Hematopoietic multipotent progenitor cell treated with erythropoietin and hydrocortisone succinate and interleukin-3 and kit ligand, for 4 days (in vitro differentiated cells): ENCODE measurements at regions not wholly inside any gene's neighbourhood (a gene's known extent, or its start where the extent isn't known, plus 50 kb on each side); places are given as distances from the start of the nearest gene placed in this dataset.
"Not testable (repeated sequence)": the region's sequence is repeated elsewhere in the genome, so short reads cannot be mapped to it uniquely, and the experiment has no call there.

ENCODE experiments used
- DNase-seq: peaks from one replicate; pipeline ENCODE4 v3.0.0-alpha.2; 2015

DNA sequence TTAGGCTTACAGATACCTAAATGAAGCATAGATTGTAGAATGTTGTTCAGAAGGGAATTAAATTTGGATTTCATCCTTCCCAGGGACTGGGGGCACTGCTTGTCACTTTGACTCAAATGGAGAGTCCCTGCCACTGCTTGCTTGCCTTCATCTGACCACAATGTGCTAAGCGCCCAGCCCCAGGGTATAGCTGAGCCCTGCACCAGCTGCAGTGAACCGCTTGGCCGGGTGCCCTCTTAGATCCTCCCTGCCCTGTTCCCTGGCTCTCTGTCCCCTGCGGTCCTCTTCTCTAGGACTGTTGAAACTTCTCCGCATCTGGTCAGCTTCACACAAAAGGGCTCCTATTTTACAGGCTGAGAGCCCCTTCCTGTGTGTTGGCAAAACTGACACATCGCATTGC is 170.9 kb downstream of the BCL2L11 start:
- not testable (repeated sequence) for DNase-seq

DNA sequence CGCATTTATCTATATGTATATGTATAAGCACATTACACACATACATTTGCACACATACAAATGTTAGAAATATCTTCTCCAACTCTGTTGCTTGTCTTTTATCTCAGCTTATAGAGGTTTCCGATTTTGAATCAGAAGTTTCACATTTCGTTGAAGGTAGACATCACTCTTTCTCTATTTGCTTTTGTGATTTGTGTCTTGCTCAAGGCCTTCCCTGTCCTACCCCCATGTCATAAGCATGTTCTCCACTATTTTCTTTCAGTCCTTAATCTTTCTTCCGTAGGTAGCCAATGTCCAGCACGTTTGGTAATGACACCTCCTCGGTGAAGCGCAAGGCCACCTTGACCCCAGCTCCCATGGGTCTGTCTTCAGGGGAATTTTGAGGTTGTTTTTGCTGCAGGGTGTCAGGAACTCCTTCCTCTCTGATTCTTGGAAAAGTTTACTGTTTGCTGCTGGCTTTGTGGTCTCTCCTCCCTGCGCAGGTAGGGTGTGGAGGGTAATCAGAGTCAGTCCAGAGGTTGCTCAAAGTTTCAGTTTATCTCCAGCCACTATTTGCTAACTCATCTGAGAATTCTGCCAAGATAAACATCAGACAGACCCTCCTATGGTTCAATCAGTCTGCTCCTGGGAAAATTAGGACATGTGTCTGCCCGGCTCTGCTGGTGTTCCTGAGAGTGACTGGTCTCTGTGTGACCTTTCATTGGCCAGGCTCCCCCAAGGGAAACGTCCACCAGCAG is 171.7 kb downstream of the BCL2L11 start:
- DNase-seq: not testable (repeated sequence)

DNA sequence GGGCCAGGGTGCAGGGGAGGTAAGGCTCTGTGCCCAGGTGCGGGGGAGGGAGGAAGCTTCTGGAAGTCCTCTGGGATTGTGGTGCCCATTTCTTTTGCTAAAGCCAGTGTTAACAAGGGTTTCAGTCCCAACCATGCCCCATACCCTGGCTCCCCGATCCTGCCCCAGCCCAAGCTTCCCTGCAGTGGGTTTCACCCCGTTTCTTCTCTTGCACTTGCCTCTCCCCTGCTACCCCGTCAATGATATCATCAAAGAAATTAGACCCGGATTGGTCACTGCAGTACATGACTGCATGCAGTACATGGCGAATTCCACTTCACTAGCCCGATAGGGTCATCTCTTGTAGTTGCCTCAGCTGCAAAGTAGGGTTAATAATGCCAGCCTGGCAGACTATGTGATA is 174.0 kb downstream of the BCL2L11 start:
- not testable (repeated sequence) for DNase-seq

DNA sequence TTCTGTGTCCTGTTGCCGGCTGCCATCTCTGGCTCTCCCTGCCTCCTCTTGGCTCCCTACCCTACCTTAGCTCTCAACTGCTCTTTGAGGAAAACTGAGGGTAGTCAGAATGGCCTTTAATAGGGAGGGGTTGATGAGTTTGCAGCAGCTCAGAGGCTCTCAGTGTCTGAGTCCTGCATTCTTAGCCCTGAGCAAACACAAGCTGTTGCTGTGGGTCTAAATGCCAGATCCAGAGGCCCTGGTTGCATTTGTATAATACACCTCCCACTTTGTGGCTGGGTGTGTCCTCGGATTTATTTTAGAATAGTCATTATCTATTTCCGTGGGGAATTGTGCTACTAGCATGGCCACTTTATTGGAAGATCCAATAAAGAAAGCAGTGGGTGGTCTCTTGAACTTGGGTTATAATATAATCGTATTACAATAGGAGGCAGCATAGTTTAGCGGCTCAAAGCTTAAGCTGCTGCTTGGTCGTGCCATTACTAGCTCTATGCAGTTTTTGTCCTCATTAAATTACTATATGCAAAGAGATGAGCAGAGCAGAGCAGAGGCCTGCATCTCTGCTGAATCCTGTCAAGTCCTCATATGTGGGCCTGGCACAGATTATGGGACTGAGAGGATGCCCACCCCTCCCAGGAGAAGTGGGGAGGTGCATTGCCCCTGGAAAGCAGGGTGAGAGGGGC is 175.5 kb downstream of the BCL2L11 start:
- not testable (repeated sequence) for DNase-seq

DNA sequence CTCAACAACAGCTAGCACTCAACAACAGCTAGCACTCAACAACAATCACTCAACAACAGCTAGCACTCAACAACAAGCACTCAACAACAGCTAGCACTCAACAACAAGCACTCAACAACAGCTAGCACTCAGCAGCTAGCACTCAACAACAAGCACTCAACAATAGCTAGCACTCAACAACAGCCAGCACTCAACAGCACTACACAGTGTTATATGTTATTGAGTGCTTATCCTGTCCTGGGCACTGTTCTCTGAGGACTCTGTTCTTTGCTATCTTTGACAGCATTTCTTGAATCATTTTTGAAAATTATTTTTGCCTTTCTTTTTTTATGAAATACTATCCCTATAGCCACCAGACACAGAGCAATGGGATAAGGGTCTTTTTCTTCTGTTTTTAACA is 176.4 kb downstream of the BCL2L11 start:
- DNase-seq: not testable (repeated sequence)

DNA sequence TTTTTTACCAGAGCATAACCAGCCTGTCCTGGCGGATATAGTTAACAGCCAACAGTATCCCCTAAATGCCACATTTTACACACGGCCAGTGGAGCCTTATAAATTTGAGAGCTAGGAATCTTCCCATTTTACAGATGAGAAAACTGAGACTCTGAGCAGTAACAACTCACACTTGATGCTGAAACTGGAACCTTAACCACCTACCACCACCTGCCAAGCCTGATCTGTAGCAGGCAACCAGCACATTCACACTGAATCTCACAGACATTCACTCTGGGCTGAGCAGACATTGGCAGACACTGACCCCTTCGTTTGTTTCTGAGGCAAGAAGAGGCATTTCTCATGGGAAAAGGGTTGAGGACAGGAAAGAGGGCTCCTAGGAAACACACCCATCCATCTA is 178.2 kb downstream of the BCL2L11 start:
- not testable (repeated sequence) for DNase-seq

DNA sequence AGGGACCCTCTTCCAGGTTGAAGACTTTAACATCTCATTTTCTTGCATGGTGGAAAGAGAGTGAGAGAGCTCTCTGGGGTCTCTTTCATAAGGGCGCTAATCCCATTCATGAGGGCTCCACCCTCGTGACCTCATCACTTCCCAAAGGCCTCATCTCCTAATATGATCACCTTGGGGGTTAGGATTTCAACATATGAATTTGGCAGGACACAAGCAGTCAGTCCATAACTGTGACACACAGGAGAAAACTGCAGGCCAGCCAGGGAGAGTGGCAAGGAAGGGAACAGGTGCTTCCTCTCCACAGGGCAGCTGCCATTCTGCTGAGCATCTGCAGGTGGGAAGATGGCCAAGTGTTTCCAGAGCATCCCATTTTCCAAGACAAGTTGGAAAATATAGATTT is 178.9 kb downstream of the BCL2L11 start:
- not testable (repeated sequence) for DNase-seq

DNA sequence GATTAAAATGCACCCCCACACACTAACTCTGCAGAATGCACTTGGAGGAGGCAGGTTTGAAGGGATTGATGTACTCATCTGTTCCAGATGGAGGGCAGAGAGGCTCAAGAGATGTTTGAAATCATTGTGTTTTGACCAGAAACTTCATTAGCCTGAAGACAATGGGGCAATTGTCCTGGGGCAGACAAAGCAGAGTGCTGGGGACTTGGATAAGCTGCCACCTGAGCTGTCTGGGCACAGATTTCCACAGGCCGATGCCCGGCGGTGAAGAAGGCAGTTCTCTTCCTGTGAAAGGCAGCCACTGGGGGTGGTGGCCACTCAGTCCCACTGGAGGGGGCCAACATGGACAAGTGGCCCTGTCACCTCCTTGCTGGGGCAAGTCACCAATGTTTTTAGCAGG is 181.0 kb downstream of the BCL2L11 start:
- DNase-seq: not testable (repeated sequence)

DNA sequence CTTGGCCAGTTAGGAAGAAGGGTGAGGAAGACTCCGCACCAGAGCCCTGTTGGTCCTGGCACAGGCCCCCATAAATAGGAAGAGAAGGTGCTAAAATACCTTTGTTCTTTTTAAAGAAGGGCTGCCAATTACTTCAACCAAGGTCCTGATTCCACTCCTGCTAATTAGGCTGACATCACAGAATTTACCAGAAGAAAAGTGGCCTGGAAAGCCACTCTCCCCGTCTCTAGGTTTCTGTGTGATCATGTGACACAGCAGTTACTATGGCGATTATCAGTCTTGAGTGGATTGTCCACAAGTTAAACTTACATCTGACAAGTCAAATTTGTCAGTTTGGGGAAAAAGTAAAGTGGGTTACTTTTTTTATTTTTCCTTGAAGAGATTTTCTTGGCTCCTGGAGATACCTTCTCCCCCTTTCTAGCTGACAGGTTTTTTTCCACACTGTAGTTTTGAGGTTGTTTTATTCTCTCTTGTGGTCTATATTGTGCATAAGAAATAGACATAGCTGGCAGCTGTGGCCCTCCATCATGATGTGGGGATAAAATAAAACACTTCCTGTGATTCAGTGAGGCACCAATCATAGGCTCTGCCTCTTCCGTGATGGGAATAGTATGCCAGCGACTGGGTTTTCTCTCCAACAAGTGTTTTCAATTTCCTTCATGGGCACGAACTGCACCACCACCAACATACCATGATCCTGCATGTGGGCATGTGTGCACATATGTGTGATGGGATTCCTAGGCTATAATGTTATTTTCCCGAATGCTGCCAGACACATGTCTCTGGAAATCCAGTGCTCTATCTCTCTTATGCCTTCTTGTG is 181.9 kb downstream of the BCL2L11 start:
- DNase-seq: peak; percentile 24

DNA sequence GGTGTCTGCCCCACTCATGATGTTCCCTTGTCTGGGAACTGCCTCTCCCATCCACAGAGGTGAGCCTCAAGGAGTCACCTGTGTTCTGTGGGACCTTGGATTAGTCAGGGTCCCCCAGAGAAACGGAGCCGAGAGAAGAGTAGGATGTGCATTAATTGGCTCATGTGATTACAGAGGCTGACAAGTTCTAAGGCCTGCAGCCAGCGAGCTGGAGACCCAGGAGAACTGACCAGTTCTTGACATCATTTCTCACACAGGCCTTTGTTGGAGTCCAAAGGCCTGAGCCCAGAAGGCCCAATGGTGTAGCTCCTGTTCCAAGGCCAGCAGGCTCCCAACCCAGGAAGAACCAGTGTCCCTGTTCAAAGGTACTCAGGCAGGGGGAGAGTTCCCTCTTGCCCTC is 186.6 kb downstream of the BCL2L11 start:
- not testable (repeated sequence) for DNase-seq

DNA sequence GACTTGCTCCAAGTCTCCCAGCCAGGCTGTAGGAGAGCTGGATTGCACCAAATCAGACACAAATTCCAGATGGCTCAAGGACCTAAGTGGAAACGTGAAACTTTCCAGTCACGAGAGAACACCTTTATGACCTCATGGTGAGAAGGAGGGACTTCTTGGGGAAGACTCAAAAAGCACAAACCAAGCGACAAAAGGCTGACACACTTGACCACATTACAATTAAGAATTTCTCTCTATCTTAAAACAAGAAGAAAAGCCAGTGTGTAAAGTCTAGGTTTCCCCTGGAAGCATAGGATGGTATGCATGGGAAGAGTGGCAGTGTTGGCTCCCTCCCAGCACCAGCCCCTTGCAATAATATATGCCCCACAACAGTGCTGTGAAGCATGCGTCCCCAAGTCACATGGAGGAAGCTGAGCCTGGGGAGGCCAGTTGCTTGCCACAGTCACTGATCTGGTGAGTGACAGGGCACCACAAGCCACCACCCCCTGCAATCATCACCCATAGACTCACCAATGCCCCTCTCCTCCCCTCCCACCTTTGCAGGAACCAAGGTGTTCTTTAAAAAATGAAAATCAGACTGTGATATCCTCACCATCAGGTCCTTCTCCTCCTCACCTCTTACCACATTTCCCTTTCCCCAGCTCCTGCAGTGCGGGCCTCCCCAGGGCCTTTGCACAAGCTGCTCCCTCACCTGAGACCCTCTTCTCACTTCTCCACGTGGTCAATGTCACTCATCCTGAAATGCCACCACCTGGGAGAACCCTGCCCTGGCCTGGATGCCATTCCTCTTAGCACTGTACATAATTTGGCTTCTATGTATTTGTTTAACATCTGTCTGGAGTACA is 188.7 kb downstream of the BCL2L11 start:
- not testable (repeated sequence) for DNase-seq

DNA sequence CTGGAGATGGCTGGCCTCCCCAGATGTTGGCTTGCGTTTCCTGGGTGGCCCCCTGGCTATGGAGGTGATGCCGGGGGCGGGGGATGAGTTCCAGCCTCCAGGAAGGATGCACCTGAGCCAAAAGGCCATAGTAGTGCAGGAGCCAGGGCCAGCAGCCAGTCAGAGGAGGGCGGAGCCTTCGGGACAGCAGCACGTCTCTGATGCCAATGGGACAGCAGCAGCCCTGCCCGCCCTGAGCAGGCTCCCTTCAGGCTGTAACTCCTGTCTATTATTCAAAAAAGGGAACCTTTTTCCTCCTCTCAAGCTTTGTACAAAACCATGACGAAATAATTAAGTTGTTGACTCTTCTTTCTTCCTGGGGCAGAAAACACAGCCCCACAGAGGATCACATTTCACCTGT is 189.7 kb downstream of the BCL2L11 start:
- DNase-seq: not testable (repeated sequence)

DNA sequence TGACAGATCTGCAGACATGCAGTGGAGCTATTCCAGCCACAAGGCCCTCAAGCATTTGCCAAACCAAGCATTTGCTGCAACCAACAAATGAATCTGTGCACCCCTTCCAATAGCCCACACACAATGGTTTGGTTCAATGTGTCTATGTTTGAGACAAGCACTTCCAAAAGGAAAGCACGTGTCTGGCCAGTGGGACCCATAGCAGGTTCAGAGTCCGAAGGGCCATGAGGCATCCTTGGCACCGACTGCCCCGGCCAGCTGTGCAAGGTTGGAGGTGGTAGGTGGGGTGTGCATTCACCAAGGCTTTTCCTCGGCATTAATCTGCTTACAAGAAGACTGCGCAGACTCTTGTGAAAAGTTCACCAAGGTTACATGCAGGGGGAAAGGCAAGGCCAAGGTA is 190.9 kb downstream of the BCL2L11 start:
- DNase-seq: not testable (repeated sequence)

DNA sequence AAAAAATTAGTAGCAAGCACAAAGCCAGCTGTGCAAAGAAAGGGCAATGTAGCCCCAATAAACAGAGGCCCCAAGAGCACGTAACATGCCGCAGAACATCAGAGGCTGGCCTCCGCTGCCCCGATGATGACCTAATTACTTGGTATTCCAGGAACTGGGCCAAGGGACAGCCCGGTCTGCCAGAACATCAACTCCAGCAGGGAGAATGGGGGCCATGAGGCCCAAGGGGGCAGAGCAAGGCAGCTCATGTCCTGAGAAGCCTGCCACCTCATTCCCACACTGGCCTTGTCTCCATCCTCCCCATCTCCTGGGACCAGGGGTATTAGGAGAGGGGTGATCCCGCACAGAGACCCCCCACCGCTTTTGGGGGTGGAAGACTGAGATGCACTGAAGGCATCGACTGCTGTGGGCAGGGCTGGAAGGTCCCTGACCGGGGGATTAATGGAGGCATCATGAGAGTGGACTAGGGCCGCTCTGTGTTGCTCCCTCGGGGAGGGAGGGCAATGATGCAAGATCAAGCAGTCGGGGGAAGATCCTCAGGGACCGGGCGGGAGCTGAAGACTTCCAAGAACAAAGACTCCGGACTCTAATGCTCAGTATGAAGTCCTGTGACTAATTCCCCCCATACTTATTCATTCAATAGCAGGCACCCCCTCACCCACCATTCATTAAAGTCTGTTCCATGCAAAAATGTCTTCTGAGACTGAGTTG is 192.3 kb downstream of the BCL2L11 start:
- not testable (repeated sequence) for DNase-seq

DNA sequence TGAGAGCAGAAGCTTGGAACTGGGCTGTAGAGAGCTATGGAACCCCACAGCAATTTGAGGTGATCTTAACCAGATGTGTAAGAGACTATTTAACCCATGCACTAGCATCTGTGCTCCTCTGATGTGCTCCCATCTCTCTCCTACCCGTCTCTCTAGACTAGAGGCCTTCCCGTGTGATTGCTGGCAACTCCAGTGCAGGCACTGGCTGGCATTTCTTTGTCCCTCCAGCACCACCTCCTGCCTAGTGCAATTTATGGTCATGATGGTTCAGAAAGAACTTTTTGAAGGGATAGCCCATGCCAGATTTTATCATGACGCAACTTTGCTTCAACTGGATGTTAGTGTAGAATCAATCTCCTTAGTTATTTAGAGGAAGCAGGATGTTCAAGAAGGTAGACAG is 193.0 kb downstream of the BCL2L11 start:
- not testable (repeated sequence) for DNase-seq

DNA sequence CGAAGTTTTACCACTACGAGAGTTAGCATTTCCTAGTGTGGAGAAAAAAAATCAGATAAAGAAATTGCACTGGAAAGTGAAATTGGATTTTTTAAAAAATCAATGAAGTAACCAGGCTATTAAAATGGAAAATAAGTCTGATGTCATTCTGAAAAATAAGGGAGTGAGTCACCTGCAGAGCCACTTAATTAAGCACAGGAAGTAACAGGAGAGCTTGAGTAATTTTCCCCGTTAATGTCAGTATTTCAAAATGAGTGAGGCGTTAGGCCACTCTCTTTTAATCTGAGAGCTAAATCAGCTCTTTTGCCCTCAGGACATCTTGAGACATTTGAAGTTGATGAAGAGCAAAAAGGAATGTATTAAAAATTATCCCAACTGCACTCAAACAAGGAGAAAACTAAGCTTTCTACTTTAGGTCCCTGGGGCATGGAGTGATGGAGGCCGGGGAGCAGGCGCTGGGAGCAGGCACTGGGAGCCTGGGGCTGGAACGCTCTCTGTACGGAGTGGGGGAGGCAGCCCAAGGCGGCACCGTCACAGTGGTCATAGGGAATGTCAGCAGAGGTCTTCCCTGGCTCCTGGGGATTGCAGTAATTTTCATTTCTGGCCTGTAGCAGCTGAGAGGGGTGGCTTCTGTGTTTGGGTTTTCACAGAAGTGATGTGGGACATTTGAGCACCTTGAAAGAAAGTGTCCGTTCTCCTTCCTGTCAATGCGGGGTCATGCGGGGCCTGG is 194.6 kb downstream of the BCL2L11 start:
- not testable (repeated sequence) for DNase-seq

DNA sequence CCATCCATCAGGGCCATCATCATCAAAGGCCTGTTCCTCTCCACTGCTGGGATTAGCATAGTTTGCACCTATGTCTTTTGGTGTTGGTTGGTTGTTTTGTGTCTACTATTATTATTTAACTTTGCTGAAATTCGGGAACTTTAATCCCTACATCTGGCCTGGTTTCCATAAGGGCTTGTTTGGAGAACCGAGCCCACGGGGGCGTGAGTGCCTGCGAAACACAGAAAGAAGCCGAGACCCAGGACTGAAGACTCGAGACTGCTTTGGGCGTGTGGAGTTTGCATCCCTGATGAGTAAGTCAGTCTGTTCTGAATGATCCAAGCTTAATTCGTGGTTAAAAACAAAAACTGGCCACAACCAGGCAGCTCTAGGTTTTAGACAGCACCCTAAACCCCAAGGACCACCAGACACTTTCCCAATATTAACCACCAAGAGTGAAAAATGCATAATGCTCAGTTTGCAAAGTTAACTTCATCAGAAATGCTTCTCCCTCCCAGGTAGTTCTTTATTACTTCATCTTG is 195.6 kb downstream of the BCL2L11 start:
- not testable (repeated sequence) for DNase-seq

DNA sequence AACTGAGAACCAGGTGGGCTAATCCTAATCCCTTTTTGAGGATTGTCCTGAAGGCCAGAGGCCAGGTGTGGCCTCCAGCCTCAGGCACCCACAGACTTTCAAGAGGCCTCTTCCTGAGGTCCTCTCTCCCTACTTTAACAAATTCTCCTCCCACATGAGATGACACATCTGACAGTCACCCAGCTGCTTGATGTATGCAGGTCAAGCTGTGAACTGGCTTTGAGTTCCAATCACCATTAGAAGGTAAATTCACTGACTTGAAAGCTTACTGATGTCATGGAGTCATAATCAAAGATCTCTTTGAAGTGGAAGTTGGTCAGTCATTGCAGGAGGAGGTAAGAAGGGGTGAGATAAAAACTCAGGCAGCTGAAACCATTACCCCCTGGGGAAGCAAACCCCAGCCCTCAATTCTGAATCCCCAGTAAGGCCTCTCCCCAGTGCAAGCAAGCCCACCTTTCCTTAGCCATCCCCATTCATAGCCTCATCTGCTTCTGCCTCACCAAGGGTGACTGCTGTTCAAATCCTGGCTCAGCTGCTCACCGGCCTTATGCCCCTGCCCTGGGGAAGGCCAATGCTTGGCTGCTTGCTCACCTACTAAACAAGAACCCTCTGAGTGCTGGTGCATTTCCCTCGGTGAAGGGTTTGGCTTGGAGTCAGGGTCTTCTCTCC is 196.3 kb downstream of the BCL2L11 start:
- DNase-seq: not testable (repeated sequence)

DNA sequence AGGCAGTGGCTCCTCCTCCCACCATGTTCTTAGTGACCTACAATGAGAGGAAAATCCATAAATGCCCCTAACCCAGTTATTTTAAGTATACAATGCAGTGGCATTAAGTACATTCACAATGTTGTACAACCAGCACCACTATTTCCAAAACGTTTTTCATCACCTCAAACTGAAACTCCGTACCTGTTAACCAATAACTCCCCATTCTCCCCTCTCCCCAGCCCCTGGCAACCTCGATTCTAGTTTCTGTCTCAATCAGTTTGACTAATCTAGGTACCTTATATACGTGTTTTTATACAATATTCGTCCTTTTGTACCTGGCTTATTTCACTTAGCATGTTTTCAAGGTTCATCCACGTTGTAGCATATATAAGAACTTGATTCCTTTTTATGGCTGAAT is 198.8 kb downstream of the BCL2L11 start:
- DNase-seq: not testable (repeated sequence)

DNA sequence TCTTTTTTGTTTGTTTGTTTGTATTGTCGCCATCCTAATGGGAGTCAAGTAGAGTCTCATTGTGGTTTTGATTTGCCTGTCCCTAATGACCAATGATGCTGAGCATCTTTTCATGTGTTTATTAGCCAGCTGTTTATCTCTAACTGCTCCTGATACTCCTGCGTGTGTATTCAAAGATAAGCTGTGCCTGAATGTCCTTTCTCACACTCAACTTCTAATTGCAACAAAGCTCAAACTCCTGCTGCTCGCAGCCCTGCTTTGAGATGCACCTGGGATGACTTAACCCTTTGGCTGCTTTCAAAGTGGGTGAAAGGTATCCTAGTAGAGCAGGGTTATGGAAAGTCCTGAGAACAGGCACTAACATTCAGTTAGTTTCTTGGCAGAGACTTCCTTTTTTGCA is 199.6 kb downstream of the BCL2L11 start:
- DNase-seq: peak; percentile 75
